Activated CD8-positive, alpha-beta memory T cell treated with anti-CD3 and anti-CD28 coated beads, Interleukin-2, amount 10 ng/mL, durations not matched to agents 7 days and 5 days (primary cell): ENCODE measurements at regions not wholly inside any gene's neighbourhood (a gene's known extent, or its start where the extent isn't known, plus 50 kb on each side); places are given as distances from the start of the nearest gene placed in this dataset.
"Not testable (repeated sequence)": the region's sequence is repeated elsewhere in the genome, so short reads cannot be mapped to it uniquely, and the experiment has no call there.

Experiments used
- ATAC-seq: fragments of 150-1000 bp; cut with Tn5 transposase; one replicate; pipeline ENCODE4 v1.10.0; 2021; ENCODE audit warnings: moderate library complexity
- CTCF ChIA-PET: fragments of 350-600 bp; sonication (Branson Sonifier 250); formaldehyde crosslinking; loops from one replicate; lab custom pipeline; 2021; ENCODE audit warnings: antibody characterized with exemption; lab: Charles Lee
- DNase-seq: peaks from one replicate; pipeline ENCODE4 v3.0.0-alpha.2; 2020
- H3K27ac Mint-ChIP-seq: one replicate; pipeline ENCODE4 v1.8.0; 2021; ENCODE audit warnings: mild to moderate bottlenecking, mixed read lengths
- H3K27me3 Mint-ChIP-seq: one replicate; pipeline ENCODE4 v1.8.0; 2021; ENCODE audit warnings: mixed read lengths
- H3K36me3 Mint-ChIP-seq: one replicate; pipeline ENCODE4 v1.8.0; 2021; ENCODE audit warnings: mild to moderate bottlenecking, mixed read lengths
- H3K4me1 Mint-ChIP-seq: one replicate; pipeline ENCODE4 v1.8.0; 2021; ENCODE audit warnings: mixed read lengths
- H3K4me3 Mint-ChIP-seq: one replicate; pipeline ENCODE4 v1.8.0; 2021; ENCODE audit warnings: mild to moderate bottlenecking, moderate library complexity, mixed read lengths
- H3K9me3 Mint-ChIP-seq: one replicate; pipeline ENCODE4 v1.8.0; 2022; ENCODE audit warnings: low read depth, mixed read lengths

GRCh38 chr3:15884132-15884531, 86.4 kb upstream of the ANKRD28 start:
- H3K9me3 Mint-ChIP-seq: peaks cover 5% of the 10 kb centered on the region
- DNase-seq (no peak), ATAC-seq (no peak)
- CTCF ChIA-PET: no interaction called here
- no peaks in the 10 kb centered on the region for H3K4me1 Mint-ChIP-seq
- no peak overlapping the region for H3K27ac Mint-ChIP-seq
- H3K27me3 Mint-ChIP-seq: no peaks in the 10 kb centered on the region
- H3K36me3 Mint-ChIP-seq: no peaks in the 10 kb centered on the region
- H3K4me3 Mint-ChIP-seq: no peak overlapping the region

- Mint-ChIP-seq H3K9me3 (peaks cover 5% of the 10 kb centered on the region), H3K4me1 (no peaks in the 10 kb centered on the region), H3K27ac (no peak overlapping the region), H3K36me3 (no peaks in the 10 kb centered on the region), H3K27me3 (no peaks in the 10 kb centered on the region), H3K4me3 (no peak overlapping the region)
- no peak for DNase-seq
- ATAC-seq: no peak
- CTCF ChIA-PET: no interaction called here
Observed at GRCh38 chr3:15886521-15886920, 88.7 kb upstream of the ANKRD28 start.

GRCh38 chr3:15887261-15887660, 89.5 kb upstream of the ANKRD28 start:
- no peaks in the 10 kb centered on the region for H3K4me1 Mint-ChIP-seq
- DNase-seq: no peak
- H3K27ac Mint-ChIP-seq: no peak overlapping the region
- CTCF ChIA-PET: no interaction called here
- ATAC-seq: no peak
- H3K27me3 Mint-ChIP-seq: no peaks in the 10 kb centered on the region
- H3K9me3 Mint-ChIP-seq: peaks cover 5% of the 10 kb centered on the region
- H3K4me3 Mint-ChIP-seq: no peak overlapping the region
- no peaks in the 10 kb centered on the region for H3K36me3 Mint-ChIP-seq

GRCh38 chr3:15889936-15890335, 92.2 kb upstream of the ANKRD28 start:
- peaks cover 5% of the 10 kb centered on the region for H3K9me3 Mint-ChIP-seq
- H3K36me3 Mint-ChIP-seq: no peaks in the 10 kb centered on the region
- no peak for DNase-seq
- no peaks in the 10 kb centered on the region for H3K4me1 Mint-ChIP-seq
- CTCF ChIA-PET: interaction anchor here (2.1 kb wide), 1 partner anchor 8 kb away, joined by 8 read pairs; no protein-coding TSS in a partner anchor
- no peaks in the 10 kb centered on the region for H3K27me3 Mint-ChIP-seq
- H3K27ac Mint-ChIP-seq: no peak overlapping the region
- H3K4me3 Mint-ChIP-seq: no peak overlapping the region
- ATAC-seq: no peak

GRCh38 chr3:15892311-15893227, 94.8 kb upstream of the ANKRD28 start:
- peaks cover 5% of the 10 kb centered on the region for H3K9me3 Mint-ChIP-seq
- DNase-seq (no peak), ATAC-seq (no peak)
- no peaks in the 10 kb centered on the region for H3K27me3 Mint-ChIP-seq
- CTCF ChIA-PET: no interaction called here
- no peak overlapping the region for H3K4me3 Mint-ChIP-seq
- H3K4me1 Mint-ChIP-seq: no peaks in the 10 kb centered on the region
- H3K36me3 Mint-ChIP-seq: no peaks in the 10 kb centered on the region
- no peak overlapping the region for H3K27ac Mint-ChIP-seq

- H3K4me1 Mint-ChIP-seq: no peaks in the 10 kb centered on the region
- ATAC-seq (no peak), DNase-seq (no peak)
- H3K27me3 Mint-ChIP-seq: no peaks in the 10 kb centered on the region
- CTCF ChIA-PET: no interaction called here
- H3K27ac Mint-ChIP-seq: no peak overlapping the region
- peaks cover 5% of the 10 kb centered on the region for H3K9me3 Mint-ChIP-seq
- H3K4me3 Mint-ChIP-seq: no peak overlapping the region
- no peaks in the 10 kb centered on the region for H3K36me3 Mint-ChIP-seq
Observed at GRCh38 chr3:15894382-15894781, 96.6 kb upstream of the ANKRD28 start.

- no peaks in the 10 kb centered on the region for H3K27me3 Mint-ChIP-seq
- CTCF ChIA-PET: no interaction called here
- H3K4me1 Mint-ChIP-seq: no peaks in the 10 kb centered on the region
- DNase-seq (no peak), ATAC-seq (no peak)
- no peak overlapping the region for H3K27ac Mint-ChIP-seq
- no peaks in the 10 kb centered on the region for H3K36me3 Mint-ChIP-seq
- peaks cover 5% of the 10 kb centered on the region for H3K9me3 Mint-ChIP-seq
- H3K4me3 Mint-ChIP-seq: no peak overlapping the region
Observed at GRCh38 chr3:15896500-15896899, 98.7 kb upstream of the ANKRD28 start.

GRCh38 chr3:15899388-15899787, 101.6 kb upstream of the ANKRD28 start:
- CTCF ChIA-PET: interaction anchor here (0.6 to 0.8 kb wide), 2 partner anchors 8 to 341 kb away, joined by 3 read pairs; no protein-coding TSS in a partner anchor
- no peaks in the 10 kb centered on the region for H3K36me3 Mint-ChIP-seq

GRCh38 chr3:15903164-15903563, 105.4 kb upstream of the ANKRD28 start:
- CTCF ChIA-PET: no interaction called here

More at GRCh38 chr3:15899388-15899787, 101.6 kb upstream of the ANKRD28 start:
- Mint-ChIP-seq H3K4me3 (no peak overlapping the region), H3K9me3 (peaks cover 5% of the 10 kb centered on the region), H3K27me3 (no peaks in the 10 kb centered on the region), H3K4me1 (no peaks in the 10 kb centered on the region), H3K27ac (no peak overlapping the region)
- no peak for ATAC-seq
- DNase-seq: no peak

GRCh38 chr3:15903759-15904720, 106.3 kb upstream of the ANKRD28 start:
- no peak for DNase-seq
- H3K4me3 Mint-ChIP-seq: no peak overlapping the region
- peaks cover 1% of the 10 kb centered on the region for H3K36me3 Mint-ChIP-seq
- ATAC-seq: no peak
- H3K9me3 Mint-ChIP-seq: no peaks in the 10 kb centered on the region
- no peak overlapping the region for H3K27ac Mint-ChIP-seq
- H3K27me3 Mint-ChIP-seq: no peaks in the 10 kb centered on the region
- no peaks in the 10 kb centered on the region for H3K4me1 Mint-ChIP-seq
- CTCF ChIA-PET: no interaction called here

More at GRCh38 chr3:15903164-15903563, 105.4 kb upstream of the ANKRD28 start:
- H3K36me3 Mint-ChIP-seq: peaks cover 1% of the 10 kb centered on the region
- H3K9me3 Mint-ChIP-seq: no peaks in the 10 kb centered on the region
- no peaks in the 10 kb centered on the region for H3K4me1 Mint-ChIP-seq
- H3K4me3 Mint-ChIP-seq: no peak overlapping the region
- H3K27ac Mint-ChIP-seq: no peak overlapping the region
- H3K27me3 Mint-ChIP-seq: no peaks in the 10 kb centered on the region
- ATAC-seq (no peak), DNase-seq (no peak)

GRCh38 chr3:15905041-15905440, 107.3 kb upstream of the ANKRD28 start:
- Mint-ChIP-seq H3K4me3 (no peak overlapping the region), H3K36me3 (peaks cover 1% of the 10 kb centered on the region), H3K27ac (no peak overlapping the region), H3K4me1 (no peaks in the 10 kb centered on the region), H3K9me3 (no peaks in the 10 kb centered on the region), H3K27me3 (no peaks in the 10 kb centered on the region)
- no peak for DNase-seq
- CTCF ChIA-PET: no interaction called here
- ATAC-seq: no peak

GRCh38 chr3:15907403-15907802, 109.6 kb upstream of the ANKRD28 start:
- H3K4me1 Mint-ChIP-seq, H3K9me3 Mint-ChIP-seq, H3K27me3 Mint-ChIP-seq, DNase-seq, CTCF ChIA-PET, ATAC-seq, H3K36me3 Mint-ChIP-seq, H3K4me3 Mint-ChIP-seq, H3K27ac Mint-ChIP-seq: not testable (repeated sequence)

GRCh38 chr3:15918988-15919387, 121.2 kb upstream of the ANKRD28 start:
- Mint-ChIP-seq H3K36me3 (peaks cover under 1% of the 10 kb centered on the region), H3K4me1 (peaks cover 3% of the 10 kb centered on the region), H3K9me3 (no peaks in the 10 kb centered on the region), H3K4me3 (no peak overlapping the region), H3K27me3 (no peaks in the 10 kb centered on the region), H3K27ac (no peak overlapping the region)
- ATAC-seq (no peak), DNase-seq (no peak)
- CTCF ChIA-PET: no interaction called here
